HCT116 (cell line): ENCODE measurements at regions not wholly inside any gene's neighbourhood (a gene's known extent, or its start where the extent isn't known, plus 50 kb on each side); places are given as distances from the start of the nearest gene placed in this dataset.

Source experiments
- ATAC-seq: fragments of 200-7000 bp; cut with Tn5 transposase; 2 replicates; pipeline ENCODE4 v1.9.1; 2020; ENCODE audit warnings: mild to moderate bottlenecking, moderate library complexity
- BruUV-seq: library from RNA; stranded (reverse); fragments of 400-500 nt; replicated peaks from 2 replicates; lab custom pipeline; 2021; lab: Mats Ljungman, UMichigan
- CTCF ChIA-PET: fragments of 300-600 bp; sonication (Branson Sonifier 250); formaldehyde crosslinking; loops from one replicate; lab custom pipeline; 2021; ENCODE audit warnings: antibody characterized with exemption; lab: Charles Lee
- POLR2A ChIA-PET: fragments of 300-600, 350-600 bp; sonication (Branson Sonifier 250); formaldehyde crosslinking; loops from one replicate; lab custom pipeline; 2021; ENCODE audit warnings: antibody characterized with exemption; lab: Charles Lee
- RAD21 ChIA-PET, 2 experiments: fragments of 300-600 bp; sonication (Branson Sonifier 250); formaldehyde crosslinking; loops; one replicate each; lab custom pipeline; 2023; ENCODE audit warnings: low total read pairs in 2 of 2; ENCODE audit not compliant: uncharacterized antibody in 2 of 2, unreplicated experiment in 2 of 2, low non-redundant PET in 1 of 2; lab: Charles Lee
- DNase-seq: peaks from one replicate; pipeline ENCODE4 v3.0.0-alpha.2; 2010; ENCODE audit warnings: low read depth, low spot score
- H2AFZ ChIP-seq: fragments of 200-600 bp; shearing (Covaris generic), sonication (generic); 2 replicates; pipeline ENCODE4 v1.6.1; 2017; ENCODE audit warnings: low read depth, mixed run types, mixed read lengths, antibody characterized with exemption, low read length; ENCODE audit not compliant: poor library complexity, severe bottlenecking
- H3K27ac ChIP-seq: 2 replicates; pipeline ENCODE4 v1.5.1; 2012; ENCODE audit warnings: low read depth, low read length
- H3K27me3 ChIP-seq: fragments of 200-600 bp; sonication (generic); 2 replicates; pipeline ENCODE4 v1.6.1; 2016; ENCODE audit warnings: mixed run types, low read length, mixed read lengths; ENCODE audit not compliant: insufficient read depth
- H3K36me3 ChIP-seq, 2 experiments: fragments of 200-500 bp in 1 of 2; fragments of 200-600 bp in 1 of 2; sonication (Bioruptor generic) in 1 of 2; sonication (generic) in 1 of 2; 2 replicates each; pipeline versions ENCODE4 v1.5.1 to v1.6.1; 2014 to 2016; ENCODE audit warnings: low read length in 2 of 2, inconsistent platforms in 1 of 2, mixed read lengths in 1 of 2, mixed run types in 1 of 2; ENCODE audit not compliant: insufficient read depth in 2 of 2, control insufficient read depth in 1 of 2
- H3K4me1 ChIP-seq, 2 experiments: fragments of 200-600 bp in 1 of 2; sonication (generic) in 1 of 2; 2 replicates each; pipeline versions ENCODE4 v1.5.1 to v1.6.1; 2012 to 2017; ENCODE audit warnings: low read length in 2 of 2, inconsistent platforms in 1 of 2, mild to moderate bottlenecking in 1 of 2, mixed read lengths in 1 of 2, mixed run types in 1 of 2, moderate library complexity in 1 of 2; ENCODE audit not compliant: insufficient read depth in 2 of 2, control insufficient read depth in 1 of 2
- H3K4me2 ChIP-seq: fragments of 200-600 bp; sonication (generic); 2 replicates; pipeline ENCODE4 v1.6.1; 2017; ENCODE audit warnings: mixed run types, low read length, mixed read lengths
- H3K4me3 ChIP-seq, 2 experiments: fragments of 200-600 bp in 1 of 2; sonication (generic) in 1 of 2; replicated peaks in 1 of 2; 2 replicates each; pipeline ENCODE4 v1.5.1; 2011 to 2016; ENCODE audit warnings: low read length in 2 of 2, control low read depth in 1 of 2, low read depth in 1 of 2, mild to moderate bottlenecking in 1 of 2, mixed read lengths in 1 of 2, mixed run types in 1 of 2
- H3K79me2 ChIP-seq: fragments of 200-600 bp; sonication (generic); 2 replicates; pipeline ENCODE4 v1.6.1; 2017; ENCODE audit warnings: mild to moderate bottlenecking, mixed run types, low read length, moderate library complexity, mixed read lengths; ENCODE audit not compliant: insufficient read depth
- H3K9ac ChIP-seq: fragments of 200-600 bp; sonication (generic); 2 replicates; pipeline ENCODE4 v1.6.1; 2016; ENCODE audit warnings: low read length, mixed read lengths
- H3K9me2 ChIP-seq: fragments of 200-600 bp; sonication (generic), shearing (Covaris generic); 2 replicates; pipeline ENCODE4 v1.6.1; 2017; ENCODE audit warnings: mixed run types, mild to moderate bottlenecking, moderate library complexity; ENCODE audit not compliant: insufficient read depth
- H3K9me3 ChIP-seq, 2 experiments: fragments of 200-500 bp in 1 of 2; fragments of 200-600 bp in 1 of 2; sonication (Bioruptor generic) in 1 of 2; sonication (generic) in 1 of 2; 2 replicates each; pipeline ENCODE4 v1.6.1; 2014 to 2017; ENCODE audit warnings: low read length in 2 of 2, mixed read lengths in 2 of 2, inconsistent platforms in 1 of 2, low read depth in 1 of 2, mild to moderate bottlenecking in 1 of 2, mixed run types in 1 of 2, moderate library complexity in 1 of 2; ENCODE audit not compliant: control insufficient read depth in 1 of 2, insufficient read depth in 1 of 2
- H4K20me1 ChIP-seq: fragments of 200-600 bp; sonication (generic), shearing (Covaris generic); 2 replicates; pipeline ENCODE4 v1.6.1; 2017; ENCODE audit warnings: mixed run types, mild to moderate bottlenecking, moderate library complexity; ENCODE audit not compliant: insufficient read depth
- CBX3 ChIP-seq: IDR thresholded peaks from 2 replicates; pipeline ENCODE4 v1.6.1; 2012; ENCODE audit warnings: low read depth
- CTCF ChIP-seq, 3 experiments: fragments of 200-600 bp in 1 of 3; sonication (generic) in 1 of 3; IDR thresholded peaks in 2 of 3; conservative IDR thresholded peaks in 1 of 3; 2 replicates each; pipeline ENCODE4 v1.5.1; 2012 to 2017; ENCODE audit warnings: low read depth in 2 of 3, low read length in 2 of 3, antibody characterized with exemption in 1 of 3, borderline replicate concordance in 1 of 3, control low read depth in 1 of 3, mild to moderate bottlenecking in 1 of 3, mixed read lengths in 1 of 3, mixed run types in 1 of 3, moderate library complexity in 1 of 3; ENCODE audit not compliant: insufficient read depth in 1 of 3
- EGR1 ChIP-seq: IDR thresholded peaks from 2 replicates; pipeline ENCODE4 v1.6.1; 2012; ENCODE audit warnings: low read depth
- ELF1 ChIP-seq: IDR thresholded peaks from 2 replicates; pipeline ENCODE4 v1.6.1; 2012; ENCODE audit warnings: low read depth, borderline replicate concordance
- FOSL1 ChIP-seq: IDR thresholded peaks from 2 replicates; pipeline ENCODE4 v1.6.1; 2012; ENCODE audit warnings: low read depth
- JUND ChIP-seq: IDR thresholded peaks from 2 replicates; pipeline ENCODE4 v1.6.1; 2012
- MAX ChIP-seq: IDR thresholded peaks from 2 replicates; pipeline ENCODE4 v1.6.1; 2012
- POLR2AphosphoS5 ChIP-seq: IDR thresholded peaks from 2 replicates; pipeline ENCODE4 v1.6.1; 2011; ENCODE audit warnings: mild to moderate bottlenecking, low read depth, low read length, moderate library complexity
- SIN3A ChIP-seq: IDR thresholded peaks from 2 replicates; pipeline ENCODE4 v1.6.1; 2012; ENCODE audit warnings: low read depth
- YY1 ChIP-seq: IDR thresholded peaks from 2 replicates; pipeline ENCODE4 v1.6.1; 2011; ENCODE audit warnings: low read length, low read depth, moderate library complexity, mild to moderate bottlenecking; ENCODE audit not compliant: insufficient replicate concordance; ENCODE audit errors: extremely low read depth
- ZNF274 ChIP-seq: fragments of 200-500 bp; sonication (Bioruptor generic); IDR thresholded peaks from 2 replicates; pipeline ENCODE4 v1.6.1; 2014; ENCODE audit warnings: mild to moderate bottlenecking, low read depth, low read length, inconsistent platforms
- intact Hi-C: fragments of 100-400 bp; cut with micrococcal nuclease; formaldehyde crosslinking; loops from 2 replicates; pipeline ENCODE4 v1.10.0; 2022

GRCh38 chr10:131018886-131019500, 292.5 kb downstream of the TCERG1L start:
- intact Hi-C loops, result no loop called here
- Histone ChIP-seq H3K9ac (no peak overlapping the region), H3K36me3 (no peaks in the 10 kb centered on the region), H2AFZ (no peak overlapping the region), H3K27ac (no peak overlapping the region), H3K27me3 (no peaks in the 10 kb centered on the region), H3K4me2 (no peak overlapping the region), H3K9me2 (no peaks in the 10 kb centered on the region), H3K4me3 (no peak overlapping the region), H4K20me1 (no peaks in the 10 kb centered on the region), H3K79me2 (no peaks in the 10 kb centered on the region), H3K9me3 (no peaks in the 10 kb centered on the region), H3K4me1 (no peaks in the 10 kb centered on the region)
- DNase-seq, result no peak
- BruUV-seq, result no TSS peak
- CTCF ChIA-PET, result no interaction called here
- POLR2A ChIA-PET, result no interaction called here
- RAD21 ChIA-PET, result no interaction called here
- ATAC-seq, result no peak
- TF ChIP-seq MAX, result no peak

- H3K4me2 ChIP-seq, result no peak overlapping the region
- POLR2A ChIA-PET, result no interaction called here
- H3K36me3 ChIP-seq, result no peaks in the 10 kb centered on the region
- CTCF ChIA-PET, result no interaction called here
- H3K4me3 ChIP-seq, result no peak overlapping the region
- no peak overlapping the region for H3K9ac ChIP-seq
- DNase-seq (no peak), ATAC-seq (no peak)
- BruUV-seq, result no TSS peak
- intact Hi-C loops, result no loop called here
- no peaks in the 10 kb centered on the region for H3K9me2 ChIP-seq
- H3K27me3 ChIP-seq, result no peaks in the 10 kb centered on the region
- H4K20me1 ChIP-seq, result no peaks in the 10 kb centered on the region
- RAD21 ChIA-PET, result no interaction called here
- no peak for TF ChIP-seq JUND
- no peak for TF ChIP-seq POLR2AphosphoS5
- TF ChIP-seq CTCF (IDR thresholded peaks at IDR 0.05 in 2 of 3, conservative IDR thresholded peaks at IDR 0.05 in 1 of 3; ENCODE audit: borderline replicate concordance in 1 of 3, insufficient read depth in 1 of 3, low read depth in 2 of 3, low read length in 2 of 3), result no peak
- no peak for TF ChIP-seq SIN3A
- TF ChIP-seq YY1, result no peak
- TF ChIP-seq EGR1, result no peak
- no peak for TF ChIP-seq FOSL1
- no peak for TF ChIP-seq CBX3
- no peak for TF ChIP-seq ELF1
- TF ChIP-seq ZNF274, result no peak
- no peaks in the 10 kb centered on the region for H3K4me1 ChIP-seq
- H3K79me2 ChIP-seq, result no peaks in the 10 kb centered on the region
- no peaks in the 10 kb centered on the region for H3K9me3 ChIP-seq
- H3K27ac ChIP-seq, result no peak overlapping the region
- H2AFZ ChIP-seq, result no peak overlapping the region
Observed at GRCh38 chr10:131019696-131020095, 291.8 kb downstream of the TCERG1L start.
